HG03066 (cell line): ENCODE measurements at regions not wholly inside any gene's neighbourhood (a gene's known extent, or its start where the extent isn't known, plus 50 kb on each side); places are given as distances from the start of the nearest gene placed in this dataset.
A peak's percentile ranks its signal among the peaks of the same experiment; 100 is the strongest.
"Not testable (repeated sequence)": the region's sequence is repeated elsewhere in the genome, so short reads cannot be mapped to it uniquely, and the experiment has no call there.

Source experiments
- ATAC-seq: cut with Tn5 transposase; IDR thresholded peaks from one replicate; pipeline ENCODE4 v1.9.1; 2021; ENCODE audit warnings: low read depth; ENCODE audit not compliant: unreplicated experiment

- ATAC-seq: not testable (repeated sequence)
These were observed 179.9 kb upstream of the OR13F1 start for GRCh38 chr9:104323967-104324694.

- ATAC-seq: no peak
These were observed 177.2 kb upstream of the OR13F1 start for GRCh38 chr9:104326912-104327311.

GRCh38 chr9:104329245-104329644, 174.8 kb upstream of the OR13F1 start:
- no peak for ATAC-seq

DNA sequence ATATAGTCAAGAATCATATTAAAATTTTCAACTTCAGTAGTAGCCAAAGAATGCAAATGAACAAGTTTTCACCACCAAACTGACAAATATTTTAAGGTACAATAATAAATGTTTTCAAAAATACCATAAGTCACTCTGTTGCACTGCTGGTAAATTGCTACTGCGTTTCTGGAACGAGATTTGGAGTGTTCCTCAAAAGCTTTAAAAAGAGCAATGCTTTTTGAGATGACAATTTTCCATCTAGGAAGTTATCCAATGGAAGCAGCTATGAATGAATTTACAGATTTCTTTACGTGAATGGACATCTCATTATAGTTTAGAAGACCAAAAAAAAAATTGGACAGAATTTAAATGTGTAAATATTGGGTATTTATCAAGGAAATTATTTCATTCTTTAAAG, 173.2 kb upstream of the OR13F1 start:
- ATAC-seq: no peak

- ATAC-seq: no peak
These were observed 169.5 kb upstream of the OR13F1 start for GRCh38 chr9:104334549-104334948.

GRCh38 chr9:104339692-104340091, 164.4 kb upstream of the OR13F1 start:
- no peak for ATAC-seq

DNA sequence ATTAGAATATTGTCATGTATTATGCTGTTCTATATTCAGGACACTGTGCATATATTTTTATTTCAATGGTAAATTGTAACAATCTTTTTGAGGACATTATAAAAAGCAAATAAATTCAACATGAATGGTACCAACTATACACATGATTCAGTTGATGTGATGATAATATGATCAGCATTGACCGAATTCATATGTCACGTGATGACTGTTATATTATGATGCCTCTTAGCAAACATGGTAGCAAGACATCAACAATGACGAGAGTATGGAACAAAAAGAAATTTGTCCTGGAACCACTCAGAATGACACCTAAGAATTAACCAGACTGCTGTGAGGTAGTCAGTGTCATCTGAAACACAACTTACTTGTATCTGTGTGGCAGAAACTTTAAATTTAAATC, 161.5 kb upstream of the OR13F1 start:
- no peak for ATAC-seq

DNA sequence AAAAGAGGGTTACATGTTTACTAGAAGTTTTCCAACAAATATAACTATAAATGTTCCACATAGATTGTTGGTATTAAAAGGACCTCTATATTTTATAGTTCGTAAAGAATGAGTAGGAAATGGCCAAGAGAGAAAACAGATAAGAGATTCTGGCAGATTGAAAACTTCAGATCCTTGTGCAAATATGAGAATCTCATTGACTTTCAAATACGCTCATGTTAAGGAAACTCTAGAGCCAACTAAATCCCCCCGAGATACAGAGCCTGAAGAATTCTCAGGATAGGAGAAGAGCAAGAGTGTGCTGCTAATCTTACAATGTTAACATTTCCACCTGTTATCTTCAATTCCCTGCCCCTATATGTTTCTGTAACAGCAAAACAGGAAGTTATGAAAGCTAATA, 159.0 kb upstream of the OR13F1 start:
- no peak for ATAC-seq

GRCh38 chr9:104350541-104350940, 153.5 kb upstream of the OR13F1 start:
- no peak for ATAC-seq

DNA sequence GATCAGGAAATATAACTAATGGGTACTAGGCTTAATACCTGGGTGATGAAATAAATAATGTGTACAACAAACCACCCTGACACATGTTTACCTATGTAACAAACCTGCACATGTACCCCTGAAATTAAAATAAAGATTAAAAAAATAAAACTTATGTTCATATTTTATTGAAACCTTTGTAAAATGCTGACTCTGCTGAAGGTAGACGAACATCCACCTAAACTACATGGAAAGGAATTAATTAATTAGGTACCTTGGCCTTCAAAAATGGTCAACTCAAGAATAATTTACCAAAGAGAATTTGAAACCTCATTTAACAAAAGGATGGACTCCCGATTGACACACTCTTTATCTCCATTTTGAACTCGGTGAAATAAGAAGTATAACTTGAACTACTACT, 152.3 kb upstream of the OR13F1 start:
- ATAC-seq: no peak

GRCh38 chr9:104361207-104361606, 142.9 kb upstream of the OR13F1 start:
- no peak for ATAC-seq

DNA sequence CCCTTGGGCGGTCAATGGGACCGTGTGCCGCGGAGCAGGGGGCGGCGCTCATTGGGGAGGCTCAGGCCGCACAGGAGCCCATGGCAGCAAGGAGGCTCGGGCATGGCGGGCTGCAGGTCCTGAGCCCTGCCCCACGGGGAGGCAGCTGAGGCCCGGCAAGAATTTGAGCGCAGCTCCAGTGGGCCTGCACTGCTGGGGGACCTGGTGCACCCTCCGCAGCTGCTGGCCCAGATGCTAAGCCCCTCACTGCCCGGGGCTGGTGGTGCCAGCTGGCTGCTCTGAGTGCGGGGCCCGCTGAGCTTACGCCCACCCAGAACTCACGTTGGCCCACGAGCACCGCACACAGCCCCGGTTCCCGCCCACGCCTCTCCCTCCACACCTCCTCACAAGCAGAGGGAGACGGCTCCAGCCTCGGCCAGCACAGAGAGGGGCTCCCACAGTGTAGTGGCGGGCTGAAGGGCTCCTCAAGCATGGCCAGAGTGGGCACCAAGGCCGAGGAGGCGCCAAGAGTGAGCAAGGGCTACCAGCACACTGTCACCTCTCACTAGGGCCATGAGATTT, 141.1 kb upstream of the OR13F1 start:
- no peak for ATAC-seq

- no peak for ATAC-seq
These were observed 136.6 kb upstream of the OR13F1 start for GRCh38 chr9:104367507-104367906.

DNA sequence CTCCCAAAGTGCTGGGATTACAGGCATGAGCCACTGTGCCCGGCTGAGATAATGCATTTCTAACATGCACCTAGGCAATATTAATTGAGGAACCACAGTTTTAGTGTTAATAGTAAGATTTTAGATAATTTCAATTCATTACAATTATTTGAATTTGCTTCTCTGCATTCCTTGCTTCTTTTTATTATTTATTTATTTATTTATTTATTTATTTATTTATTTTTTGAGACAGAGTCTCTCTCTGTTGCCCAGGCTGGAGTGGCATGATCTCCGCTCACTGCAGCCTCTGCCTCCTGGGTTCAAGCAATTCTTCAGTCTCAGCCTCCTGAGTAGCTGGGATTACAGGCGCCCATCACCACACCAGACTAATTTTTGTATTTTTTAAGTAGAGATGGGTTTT, 135.7 kb upstream of the OR13F1 start:
- ATAC-seq: not testable (repeated sequence)

DNA sequence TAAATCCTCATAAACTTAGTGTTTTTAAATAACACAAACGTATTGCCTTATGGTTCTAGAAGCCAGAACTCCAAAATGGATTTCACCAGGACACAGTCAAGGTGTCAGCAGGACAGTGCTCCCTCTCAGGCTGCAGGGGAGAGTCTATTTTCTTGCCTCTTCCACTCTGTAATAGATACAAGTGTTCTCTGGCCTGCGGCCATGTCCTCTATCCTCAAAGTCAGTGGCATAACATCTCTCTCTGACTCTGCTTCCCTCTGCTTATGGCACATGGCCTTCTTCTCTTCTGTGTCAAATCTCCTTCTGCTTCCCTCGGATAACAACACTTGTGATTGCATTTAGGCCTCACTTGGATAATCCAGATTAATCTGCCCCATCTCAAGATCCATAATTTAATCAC, 129.4 kb upstream of the OR13F1 start:
- no peak for ATAC-seq

DNA sequence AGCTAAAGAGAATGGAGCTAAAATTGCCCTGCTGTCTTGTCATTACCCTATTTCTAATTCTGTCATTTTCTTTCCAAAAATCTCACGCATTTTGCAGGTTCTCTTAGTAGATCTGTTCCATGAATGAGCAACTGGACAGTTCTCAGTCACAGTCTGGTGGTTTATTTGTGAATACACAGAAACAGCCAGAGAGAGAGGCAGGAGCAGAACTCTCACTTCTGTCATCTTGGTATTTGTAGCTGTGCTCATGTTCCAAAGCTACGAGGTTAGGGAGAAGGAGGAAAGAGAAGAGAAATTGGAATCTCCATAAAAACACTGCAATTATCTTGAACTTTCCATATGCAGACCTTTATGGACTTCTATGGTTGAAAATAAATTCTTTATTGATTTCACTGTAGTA, 118.0 kb upstream of the OR13F1 start:
- no peak for ATAC-seq

DNA sequence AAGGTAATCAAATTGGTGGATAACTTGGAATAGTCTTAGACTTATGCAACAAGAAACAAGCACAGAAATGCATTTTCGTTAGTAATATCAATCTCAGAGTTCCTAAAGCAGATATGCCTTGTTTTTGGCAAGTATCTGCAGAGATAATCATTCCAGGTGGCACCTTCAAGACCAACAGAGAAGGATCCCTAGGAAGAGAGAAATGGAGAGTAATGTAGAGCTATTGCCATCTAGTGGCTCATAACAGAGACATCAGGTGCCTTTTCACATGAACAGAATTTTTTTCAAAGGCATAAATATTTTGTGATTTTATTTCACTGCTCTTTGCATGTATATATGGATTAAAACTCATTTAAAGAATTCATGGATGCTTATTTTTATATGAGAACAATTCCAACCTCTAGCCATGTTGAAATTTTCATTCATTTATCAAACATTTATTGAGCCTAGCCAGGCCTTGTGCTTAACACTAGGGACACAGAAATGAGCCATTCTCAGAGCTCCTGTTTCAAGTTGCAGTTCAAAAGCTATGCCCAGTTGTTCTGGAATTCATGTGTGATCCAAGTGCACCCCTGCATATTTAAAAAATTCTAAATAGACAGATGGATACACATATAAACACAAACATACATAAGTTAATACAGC, 117.5 kb upstream of the OR13F1 start:
- peak; percentile 71 for ATAC-seq

- no peak for ATAC-seq
These were observed 116.0 kb upstream of the OR13F1 start for GRCh38 chr9:104388071-104388470.

GRCh38 chr9:104389341-104389740, 114.7 kb upstream of the OR13F1 start:
- ATAC-seq: no peak

GRCh38 chr9:104394901-104395300, 109.2 kb upstream of the OR13F1 start:
- not testable (repeated sequence) for ATAC-seq

GRCh38 chr9:104412238-104412637, 91.8 kb upstream of the OR13F1 start:
- ATAC-seq: no peak

DNA sequence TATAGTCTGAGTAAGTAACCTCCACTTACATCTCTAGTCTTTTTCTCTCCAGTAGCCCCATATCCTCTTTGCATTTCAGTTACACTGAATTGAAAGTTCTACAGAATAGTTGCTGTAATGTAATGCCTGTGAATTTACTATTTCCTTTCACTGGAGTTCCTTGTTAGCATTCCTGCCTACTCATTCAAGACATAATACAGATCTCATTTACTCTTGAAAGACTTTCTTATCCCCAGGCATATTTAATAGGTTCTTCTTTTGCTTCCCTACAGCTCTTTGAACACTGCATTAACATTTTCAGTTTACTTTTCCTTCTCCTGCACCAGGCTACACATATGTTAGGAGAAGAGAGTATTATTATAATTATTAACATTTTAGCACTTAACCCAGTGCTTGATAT, 87.6 kb upstream of the OR13F1 start:
- no peak for ATAC-seq
